ENCODE measurements at regions not wholly inside any gene's neighbourhood (a gene's known extent, or its start where the extent isn't known, plus 50 kb on each side); places are given as distances from the start of the nearest gene placed in this dataset.

DNA sequence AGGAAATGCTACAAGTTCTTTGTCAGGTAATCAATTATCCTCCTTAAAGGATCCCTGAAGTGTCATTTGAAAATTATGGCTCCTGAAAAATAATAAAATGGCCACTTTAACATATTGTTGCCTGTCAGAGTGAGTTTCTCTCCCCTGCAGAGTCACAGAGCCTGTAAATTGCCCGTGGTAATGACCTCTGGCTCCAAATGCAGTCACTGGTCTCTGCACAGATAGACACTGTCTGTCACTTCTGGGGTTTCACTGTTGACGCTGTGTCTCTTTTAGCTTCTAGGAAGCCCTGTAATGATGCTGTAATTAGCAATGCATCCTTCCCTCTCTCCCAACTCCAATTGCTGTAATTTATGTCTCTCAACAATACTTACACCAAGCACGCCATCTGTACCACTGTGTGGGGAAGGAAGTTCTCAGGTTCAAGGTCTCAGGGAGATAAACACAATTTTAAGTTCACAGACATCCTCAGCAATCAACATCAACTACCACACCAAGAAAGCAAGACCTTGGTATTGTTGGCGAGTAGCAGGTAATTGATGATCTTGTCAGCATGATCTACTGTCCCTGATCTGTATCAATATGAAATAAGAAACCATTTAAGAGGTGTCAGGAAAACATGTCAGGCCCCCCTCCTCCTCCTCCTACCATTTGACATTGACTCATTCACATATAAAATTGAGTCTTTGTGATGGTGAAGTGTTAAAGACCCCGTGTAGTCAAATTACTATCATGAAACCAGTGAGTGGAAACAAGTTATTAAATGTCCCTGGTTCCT lies 91.2 kb upstream of the SULF2 start:
- Histone ChIP-seq H3K9me3 (ENCODE audit: control insufficient read depth, low read depth, low read length) (no peaks in the 10 kb centered on the region), H3K4me1 (ENCODE audit: control insufficient read depth, insufficient read depth, low read length) (no peaks in the 10 kb centered on the region), H3K27me3 (ENCODE audit: control insufficient read depth, insufficient read depth, low read length) (no peaks in the 10 kb centered on the region), H3K27ac (ENCODE audit: low read length) (no peak overlapping the region), H3K4me3 (ENCODE audit: low read length) (no peak overlapping the region), H3K36me3 (ENCODE audit: control insufficient read depth, insufficient read depth, low read length) (no peaks in the 10 kb centered on the region)
- 100% methylated on average over 1 of the region's 5 CpGs for WGBS (ENCODE audit: insufficient coverage, low lambda C conversion rate)
- no peak for DNase-seq

DNA sequence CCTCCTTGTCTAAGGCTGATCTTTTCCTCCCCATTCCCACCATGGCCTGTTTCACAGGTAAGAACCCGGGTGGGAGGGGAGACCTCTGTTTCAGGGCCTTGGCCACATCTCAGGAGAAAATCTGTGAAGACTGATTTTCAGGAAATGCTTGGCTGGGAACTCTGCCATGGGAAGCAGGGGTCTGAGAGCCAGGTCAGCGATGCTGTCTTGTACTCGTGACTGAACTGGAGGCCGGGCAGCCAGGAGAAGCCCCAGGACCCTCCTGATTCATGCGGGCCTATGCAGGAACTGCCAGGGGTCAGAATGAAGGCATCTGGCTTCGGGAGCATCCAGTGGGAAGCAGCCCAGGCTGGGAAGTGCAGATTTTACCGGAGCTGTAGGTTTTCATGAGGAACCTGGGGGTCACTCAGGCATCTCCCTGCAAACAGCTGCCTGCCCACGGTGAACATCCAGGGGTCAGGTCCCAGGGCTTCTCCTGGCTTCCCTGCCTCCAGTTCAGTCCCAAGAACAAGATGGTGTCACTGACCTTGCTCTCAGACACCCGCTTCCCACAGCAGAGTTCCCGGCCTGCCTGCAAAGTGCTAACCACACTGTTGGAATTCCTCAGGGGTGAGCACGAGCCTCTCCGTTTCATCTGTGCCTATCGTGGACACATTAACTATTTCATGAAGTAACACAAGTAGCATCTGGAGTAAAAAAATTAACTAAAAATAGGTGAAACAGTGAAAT lies 90.2 kb upstream of the SULF2 start:
- DNase-seq: no peak
- H3K4me3 ChIP-seq (ENCODE audit: low read length): no peak overlapping the region
- no peak overlapping the region for H3K27ac ChIP-seq (ENCODE audit: low read length)
- no CpG with 5 or more reads among the region's 13 CpGs for WGBS (ENCODE audit: insufficient coverage, low lambda C conversion rate)
- no peaks in the 10 kb centered on the region for H3K9me3 ChIP-seq (ENCODE audit: control insufficient read depth, low read depth, low read length)
- H3K27me3 ChIP-seq (ENCODE audit: control insufficient read depth, insufficient read depth, low read length): no peaks in the 10 kb centered on the region
- no peaks in the 10 kb centered on the region for H3K36me3 ChIP-seq (ENCODE audit: control insufficient read depth, insufficient read depth, low read length)
- H3K4me1 ChIP-seq (ENCODE audit: control insufficient read depth, insufficient read depth, low read length): no peaks in the 10 kb centered on the region

DNA sequence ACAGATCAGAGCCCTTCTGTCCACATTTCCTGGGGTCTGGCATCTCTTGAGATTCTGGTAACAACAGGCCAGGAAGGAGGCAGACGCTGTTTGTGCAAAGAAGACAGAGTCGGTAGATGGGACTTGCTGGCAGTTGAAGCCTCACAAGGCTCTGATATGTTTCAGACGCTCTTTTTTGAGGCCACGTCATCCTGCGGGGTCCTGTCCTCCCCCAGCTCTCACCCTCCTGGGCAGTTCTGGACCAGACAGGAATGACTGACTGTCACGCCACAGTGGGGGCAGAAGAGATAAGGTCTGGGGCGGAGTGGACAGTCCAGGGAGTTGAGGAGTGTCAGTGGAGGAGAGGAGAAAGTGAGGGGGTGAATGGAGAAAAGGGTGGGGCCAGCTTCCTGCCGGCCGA lies 87.1 kb upstream of the SULF2 start:
- DNase-seq: no peak
- no peaks in the 10 kb centered on the region for H3K27me3 ChIP-seq (ENCODE audit: control insufficient read depth, insufficient read depth, low read length)
- no peak overlapping the region for H3K4me3 ChIP-seq (ENCODE audit: low read length)
- H3K4me1 ChIP-seq (ENCODE audit: control insufficient read depth, insufficient read depth, low read length): no peaks in the 10 kb centered on the region
- WGBS (ENCODE audit: insufficient coverage, low lambda C conversion rate): no CpG with 5 or more reads among the region's 9 CpGs
- no peak overlapping the region for H3K27ac ChIP-seq (ENCODE audit: low read length)
- no peaks in the 10 kb centered on the region for H3K9me3 ChIP-seq (ENCODE audit: control insufficient read depth, low read depth, low read length)
- H3K36me3 ChIP-seq (ENCODE audit: control insufficient read depth, insufficient read depth, low read length): no peaks in the 10 kb centered on the region

DNA sequence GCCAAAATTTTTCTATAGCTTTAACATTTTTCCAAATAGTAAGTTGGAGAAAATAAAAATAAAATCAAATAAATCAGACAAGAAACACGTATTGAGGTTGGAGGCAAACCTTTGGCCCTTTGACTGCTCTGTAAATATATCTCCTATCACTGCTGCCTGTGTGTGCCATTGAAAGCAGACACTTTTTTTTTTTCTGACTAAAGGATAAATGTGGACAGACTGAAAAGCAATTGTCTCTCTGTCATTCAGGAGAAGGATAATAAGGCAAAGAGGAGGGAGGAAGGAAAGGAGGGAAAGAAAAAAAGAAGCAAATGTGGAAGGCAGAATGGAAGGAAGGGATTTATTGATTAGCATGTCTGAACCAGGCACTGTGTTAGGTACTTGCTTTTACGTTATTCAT lies 85.2 kb upstream of the SULF2 start:
- H3K4me3 ChIP-seq (ENCODE audit: low read length): no peak overlapping the region
- WGBS (ENCODE audit: insufficient coverage, low lambda C conversion rate): no CpG with 5 or more reads among the region's 2 CpGs
- no peak for DNase-seq
- H3K27ac ChIP-seq (ENCODE audit: low read length): no peak overlapping the region
- H3K27me3 ChIP-seq (ENCODE audit: control insufficient read depth, insufficient read depth, low read length): no peaks in the 10 kb centered on the region
- no peaks in the 10 kb centered on the region for H3K4me1 ChIP-seq (ENCODE audit: control insufficient read depth, insufficient read depth, low read length)
- H3K9me3 ChIP-seq (ENCODE audit: control insufficient read depth, low read depth, low read length): no peaks in the 10 kb centered on the region
- H3K36me3 ChIP-seq (ENCODE audit: control insufficient read depth, insufficient read depth, low read length): no peaks in the 10 kb centered on the region

DNA sequence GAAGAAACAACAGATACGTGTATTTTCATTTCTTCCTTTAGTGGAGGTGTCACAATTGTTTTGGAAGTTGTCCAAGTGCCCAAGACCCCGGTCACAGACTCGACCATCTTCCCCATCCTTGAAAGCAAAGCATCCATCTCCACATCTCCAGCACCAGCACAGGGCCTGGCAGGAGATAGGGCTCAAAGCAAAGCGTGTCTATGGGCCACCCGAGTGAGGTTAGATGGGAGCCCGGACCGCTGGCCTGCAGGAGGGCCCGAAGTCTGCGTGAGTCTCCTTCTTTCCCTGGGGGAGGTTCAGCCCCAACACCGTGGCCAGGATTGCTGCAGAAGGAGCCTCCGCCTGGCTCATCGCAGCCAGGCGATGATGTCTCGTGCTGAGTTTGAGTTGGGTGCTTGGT lies 83.5 kb upstream of the SULF2 start:
- no peaks in the 10 kb centered on the region for H3K4me1 ChIP-seq (ENCODE audit: control insufficient read depth, insufficient read depth, low read length)
- DNase-seq: no peak
- no peaks in the 10 kb centered on the region for H3K27me3 ChIP-seq (ENCODE audit: control insufficient read depth, insufficient read depth, low read length)
- WGBS (ENCODE audit: insufficient coverage, low lambda C conversion rate): no CpG with 5 or more reads among the region's 14 CpGs
- no peaks in the 10 kb centered on the region for H3K36me3 ChIP-seq (ENCODE audit: control insufficient read depth, insufficient read depth, low read length)
- no peak overlapping the region for H3K4me3 ChIP-seq (ENCODE audit: low read length)
- H3K27ac ChIP-seq (ENCODE audit: low read length): no peak overlapping the region
- no peaks in the 10 kb centered on the region for H3K9me3 ChIP-seq (ENCODE audit: control insufficient read depth, low read depth, low read length)

DNA sequence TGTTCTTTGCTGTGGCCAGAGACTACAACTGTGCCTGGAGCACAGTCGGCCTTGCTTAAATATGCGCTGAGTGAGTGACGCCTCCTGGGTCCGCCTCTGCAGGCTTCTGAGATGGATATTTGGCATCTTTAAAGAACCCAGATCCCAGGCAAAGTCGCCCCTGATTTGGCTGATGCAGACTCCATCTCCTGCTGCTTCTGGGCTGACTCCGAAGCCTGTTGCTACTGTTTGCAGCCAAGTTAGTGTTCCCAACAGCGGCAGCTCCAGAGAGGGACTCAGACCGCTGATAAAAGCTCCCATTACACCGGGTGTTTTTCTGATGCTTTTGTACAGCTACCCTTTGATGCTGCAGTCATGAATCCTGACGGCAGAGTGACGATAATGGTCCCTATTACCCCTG lies 83.0 kb upstream of the SULF2 start:
- Histone ChIP-seq H3K36me3 (ENCODE audit: control insufficient read depth, insufficient read depth, low read length) (no peaks in the 10 kb centered on the region), H3K4me3 (ENCODE audit: low read length) (no peak overlapping the region), H3K9me3 (ENCODE audit: control insufficient read depth, low read depth, low read length) (no peaks in the 10 kb centered on the region), H3K27me3 (ENCODE audit: control insufficient read depth, insufficient read depth, low read length) (no peaks in the 10 kb centered on the region), H3K27ac (ENCODE audit: low read length) (no peak overlapping the region), H3K4me1 (ENCODE audit: control insufficient read depth, insufficient read depth, low read length) (no peaks in the 10 kb centered on the region)
- no CpG with 5 or more reads among the region's 11 CpGs for whole genome bisulfite sequencing (ENCODE audit: insufficient coverage, low lambda C conversion rate)
- no peak for DNase-seq

DNA sequence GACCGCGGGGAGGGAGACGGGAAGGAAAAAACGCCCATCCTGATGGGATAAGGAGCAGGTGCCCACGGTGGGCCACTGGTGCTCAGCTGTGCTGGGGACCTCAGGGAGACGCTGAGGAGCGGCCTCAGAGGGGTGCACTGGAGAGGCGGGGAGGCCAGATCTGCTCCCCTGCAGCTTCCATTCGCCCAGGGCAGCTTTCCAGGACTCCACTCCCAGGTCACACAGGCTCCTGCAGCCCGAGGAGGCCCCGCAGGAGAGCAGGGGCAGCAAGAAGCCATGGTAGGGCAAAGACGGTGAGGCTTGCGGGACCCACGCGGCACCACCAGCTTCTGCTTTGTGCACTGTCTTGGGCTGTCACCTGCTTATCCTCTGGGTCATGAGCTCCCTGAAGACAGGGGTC lies 82.5 kb upstream of the SULF2 start:
- DNase-seq: no peak
- H3K27me3 ChIP-seq (ENCODE audit: control insufficient read depth, insufficient read depth, low read length): no peaks in the 10 kb centered on the region
- H3K27ac ChIP-seq (ENCODE audit: low read length): no peak overlapping the region
- H3K4me1 ChIP-seq (ENCODE audit: control insufficient read depth, insufficient read depth, low read length): no peaks in the 10 kb centered on the region
- H3K9me3 ChIP-seq (ENCODE audit: control insufficient read depth, low read depth, low read length): no peaks in the 10 kb centered on the region
- no peak overlapping the region for H3K4me3 ChIP-seq (ENCODE audit: low read length)
- H3K36me3 ChIP-seq (ENCODE audit: control insufficient read depth, insufficient read depth, low read length): no peaks in the 10 kb centered on the region
- WGBS (ENCODE audit: insufficient coverage, low lambda C conversion rate): no CpG with 5 or more reads among the region's 15 CpGs

DNA sequence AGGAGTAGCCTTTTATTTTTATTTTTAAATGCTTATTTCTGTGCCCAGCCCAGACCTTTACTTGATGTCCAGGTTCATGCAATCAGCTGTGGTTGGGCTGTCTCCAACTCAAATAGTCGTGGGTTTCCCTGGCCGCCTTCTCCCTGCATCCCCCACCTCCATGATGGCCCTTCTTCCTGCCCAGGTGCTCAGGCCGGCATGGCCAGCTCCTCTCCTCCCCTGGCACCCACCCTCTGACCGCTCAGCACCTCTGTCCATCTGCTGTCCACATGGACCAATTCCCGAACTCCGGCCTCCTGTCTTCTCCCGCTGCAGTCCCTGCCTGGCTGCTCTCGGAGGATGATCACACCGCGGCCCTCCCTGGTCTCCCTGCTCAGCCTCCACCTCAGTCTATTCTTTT lies 81.2 kb upstream of the SULF2 start:
- no peaks in the 10 kb centered on the region for H3K36me3 ChIP-seq (ENCODE audit: control insufficient read depth, insufficient read depth, low read length)
- no peaks in the 10 kb centered on the region for H3K4me1 ChIP-seq (ENCODE audit: control insufficient read depth, insufficient read depth, low read length)
- no peak overlapping the region for H3K4me3 ChIP-seq (ENCODE audit: low read length)
- no CpG with 5 or more reads among the region's 10 CpGs for WGBS (ENCODE audit: insufficient coverage, low lambda C conversion rate)
- H3K27ac ChIP-seq (ENCODE audit: low read length): no peak overlapping the region
- no peaks in the 10 kb centered on the region for H3K27me3 ChIP-seq (ENCODE audit: control insufficient read depth, insufficient read depth, low read length)
- peaks cover 5% of the 10 kb centered on the region for H3K9me3 ChIP-seq (ENCODE audit: control insufficient read depth, low read depth, low read length)
- DNase-seq: no peak

DNA sequence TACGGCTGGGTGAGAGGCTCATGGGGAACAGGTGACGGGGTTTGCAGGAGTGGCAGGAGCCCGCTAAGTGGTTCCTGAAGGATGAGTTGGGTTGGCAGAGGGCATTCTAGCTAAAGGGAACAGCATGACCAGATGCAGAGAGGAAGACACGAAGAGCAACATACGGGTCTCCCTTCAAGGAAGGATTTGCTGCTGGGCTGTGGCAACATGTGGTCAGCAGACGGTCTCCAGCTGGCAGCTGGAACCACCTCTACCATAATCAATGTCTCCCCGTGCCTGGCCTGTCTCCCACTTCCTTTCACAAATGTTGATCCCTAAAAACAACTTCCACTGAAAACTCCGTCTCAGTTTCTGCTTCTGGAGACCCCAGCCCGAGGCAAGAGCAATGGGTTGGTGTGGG lies 80.6 kb upstream of the SULF2 start:
- H3K4me1 ChIP-seq (ENCODE audit: control insufficient read depth, insufficient read depth, low read length): no peaks in the 10 kb centered on the region
- H3K27me3 ChIP-seq (ENCODE audit: control insufficient read depth, insufficient read depth, low read length): no peaks in the 10 kb centered on the region
- WGBS (ENCODE audit: insufficient coverage, low lambda C conversion rate): no CpG with 5 or more reads among the region's 9 CpGs
- no peak for DNase-seq
- peaks cover 5% of the 10 kb centered on the region for H3K9me3 ChIP-seq (ENCODE audit: control insufficient read depth, low read depth, low read length)
- H3K27ac ChIP-seq (ENCODE audit: low read length): no peak overlapping the region
- H3K4me3 ChIP-seq (ENCODE audit: low read length): no peak overlapping the region
- H3K36me3 ChIP-seq (ENCODE audit: control insufficient read depth, insufficient read depth, low read length): no peaks in the 10 kb centered on the region

DNA sequence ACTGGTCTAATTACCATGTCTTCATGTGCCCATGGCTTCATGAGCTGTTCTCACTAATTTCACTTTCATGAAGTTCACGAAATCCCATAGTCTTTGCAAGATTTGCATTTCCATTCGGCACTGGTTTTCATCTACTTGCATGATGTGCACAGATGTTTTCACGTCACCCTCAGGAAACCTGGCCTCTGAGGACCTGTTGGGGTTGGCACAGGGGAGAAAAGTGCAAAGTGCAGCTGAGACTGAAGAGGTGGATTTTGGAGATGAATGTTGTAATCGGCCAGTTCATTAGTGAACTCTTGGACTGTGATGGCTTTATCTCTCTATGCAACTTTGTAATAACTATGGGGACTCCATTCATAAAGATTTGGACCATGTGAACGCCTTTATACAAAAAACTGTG lies 80.2 kb upstream of the SULF2 start:
- WGBS (ENCODE audit: insufficient coverage, low lambda C conversion rate): 90% methylated on average over 2 of the region's 5 CpGs
- Histone ChIP-seq H3K4me1 (ENCODE audit: control insufficient read depth, insufficient read depth, low read length) (no peaks in the 10 kb centered on the region), H3K27ac (ENCODE audit: low read length) (no peak overlapping the region), H3K9me3 (ENCODE audit: control insufficient read depth, low read depth, low read length) (peaks cover 5% of the 10 kb centered on the region), H3K36me3 (ENCODE audit: control insufficient read depth, insufficient read depth, low read length) (no peaks in the 10 kb centered on the region), H3K27me3 (ENCODE audit: control insufficient read depth, insufficient read depth, low read length) (no peaks in the 10 kb centered on the region), H3K4me3 (ENCODE audit: low read length) (no peak overlapping the region)
- no peak for DNase-seq

DNA sequence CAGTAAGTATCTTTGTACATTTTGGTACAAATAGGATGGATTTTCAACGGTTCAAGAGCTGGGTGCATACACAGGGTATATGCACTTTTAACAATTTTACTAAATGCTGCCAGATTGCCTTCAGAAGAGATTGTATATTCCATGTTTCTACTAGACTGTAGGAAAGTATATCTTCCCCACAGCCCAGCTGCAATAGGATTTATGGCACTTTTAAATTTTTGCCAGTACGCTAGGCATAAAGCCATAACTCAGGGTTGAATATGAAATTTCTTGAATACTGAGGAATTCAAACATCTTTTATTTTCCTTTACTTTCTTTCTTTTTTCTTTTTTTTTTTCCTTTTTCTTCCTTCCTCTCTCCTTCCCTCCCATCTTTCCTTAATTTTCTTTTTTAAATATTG lies 78.7 kb upstream of the SULF2 start:
- WGBS (ENCODE audit: insufficient coverage, low lambda C conversion rate): 86% methylated on average over 1 of the region's 2 CpGs
- no peak overlapping the region for H3K27ac ChIP-seq (ENCODE audit: low read length)
- no peak for DNase-seq
- no peaks in the 10 kb centered on the region for H3K36me3 ChIP-seq (ENCODE audit: control insufficient read depth, insufficient read depth, low read length)
- no peak overlapping the region for H3K4me3 ChIP-seq (ENCODE audit: low read length)
- no peaks in the 10 kb centered on the region for H3K4me1 ChIP-seq (ENCODE audit: control insufficient read depth, insufficient read depth, low read length)
- no peaks in the 10 kb centered on the region for H3K27me3 ChIP-seq (ENCODE audit: control insufficient read depth, insufficient read depth, low read length)
- peaks cover 5% of the 10 kb centered on the region for H3K9me3 ChIP-seq (ENCODE audit: control insufficient read depth, low read depth, low read length)
